MCF 10A (cell line): ENCODE measurements at regions not wholly inside any gene's neighbourhood (a gene's known extent, or its start where the extent isn't known, plus 50 kb on each side); places are given as distances from the start of the nearest gene placed in this dataset.

Experiments used
- BruUV-seq: library from RNA; stranded (reverse); fragments of 400-500 nt; replicated peaks from 2 replicates; lab custom pipeline; 2021; lab: Mats Ljungman, UMichigan
- CTCF ChIA-PET: fragments of 300-600 bp; sonication (Branson Sonifier 250); formaldehyde crosslinking; extraction: SDS; loops from one replicate; lab custom pipeline; 2021; ENCODE audit warnings: antibody characterized with exemption, inconsistent platforms; lab: Yijun Ruan, JAX
- POLR2A ChIA-PET: fragments of 300-600, 350-650 bp; sonication (Branson Sonifier 250); formaldehyde crosslinking; extraction: SDS; loops from one replicate; lab custom pipeline; 2020; ENCODE audit warnings: antibody characterized with exemption, inconsistent platforms; lab: Yijun Ruan, JAX
- DNase-seq: peaks from one replicate; pipeline ENCODE4 v3.0.0-alpha.2; 2018; ENCODE audit not compliant: unreplicated experiment
- H3K27ac Mint-ChIP-seq: one replicate; pipeline ENCODE4 v1.8.0; 2022; ENCODE audit warnings: mild to moderate bottlenecking, low read depth, mixed read lengths; ENCODE audit not compliant: unreplicated experiment
- H3K27me3 Mint-ChIP-seq: one replicate; pipeline ENCODE4 v1.8.0; 2022; ENCODE audit warnings: mixed read lengths; ENCODE audit not compliant: insufficient read depth, unreplicated experiment
- H3K36me3 Mint-ChIP-seq: one replicate; pipeline ENCODE4 v1.8.0; 2022; ENCODE audit warnings: mild to moderate bottlenecking, moderate library complexity, mixed read lengths; ENCODE audit not compliant: insufficient read depth, unreplicated experiment
- H3K4me1 Mint-ChIP-seq: one replicate; pipeline ENCODE4 v1.8.0; 2022; ENCODE audit warnings: mixed read lengths; ENCODE audit not compliant: insufficient read depth, unreplicated experiment
- H3K4me3 Mint-ChIP-seq: one replicate; pipeline ENCODE4 v1.8.0; 2022; ENCODE audit warnings: mild to moderate bottlenecking, moderate library complexity, mixed read lengths; ENCODE audit not compliant: unreplicated experiment
- H3K9me3 Mint-ChIP-seq: one replicate; pipeline ENCODE4 v1.8.0; 2022; ENCODE audit warnings: mixed read lengths; ENCODE audit not compliant: unreplicated experiment
- intact Hi-C: fragments of 100-400 bp; cut with micrococcal nuclease; formaldehyde crosslinking; loops from 2 replicates; pipeline ENCODE4 v1.14.1; 2022
- TF ChIP-seq, protein P1 (sequence below): fragments of 200-600 bp; IDR thresholded peaks from one replicate; pipeline ENCODE4 v1.8.0; 2022; ENCODE audit warnings: antibody characterized with exemption, mild to moderate bottlenecking; ENCODE audit not compliant: unreplicated experiment

DNA sequence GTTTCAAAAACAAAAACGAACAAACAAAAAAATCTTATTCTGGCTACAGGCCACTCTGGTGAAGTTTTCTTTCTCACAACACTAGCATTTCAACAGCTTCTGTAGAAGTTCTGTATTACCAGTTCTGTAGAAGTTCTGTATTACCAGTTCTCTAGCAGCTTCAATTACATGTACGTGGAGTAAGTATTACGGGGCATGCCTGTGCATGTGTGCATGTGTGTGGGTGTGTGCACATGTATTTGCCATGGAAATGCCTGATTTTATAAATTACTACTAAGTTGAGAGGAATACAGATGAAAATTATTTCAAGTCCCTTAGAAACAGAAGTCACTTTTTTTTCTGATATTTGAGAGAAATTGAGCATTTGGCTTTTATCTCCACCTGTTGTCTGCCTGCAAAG is 414.2 kb downstream of the FOXO1 start:
- peaks cover 9% of the 10 kb centered on the region for H3K9me3 Mint-ChIP-seq
- H3K4me3 Mint-ChIP-seq: no peak overlapping the region
- no peak for DNase-seq
- H3K27ac Mint-ChIP-seq: no peak overlapping the region
- CTCF ChIA-PET: interaction anchor here (1.0 to 1.3 kb wide), 2 partner anchors 12 to 87 kb away, joined by 4 read pairs; no protein-coding TSS in a partner anchor
- TF ChIP-seq, protein P1, sequence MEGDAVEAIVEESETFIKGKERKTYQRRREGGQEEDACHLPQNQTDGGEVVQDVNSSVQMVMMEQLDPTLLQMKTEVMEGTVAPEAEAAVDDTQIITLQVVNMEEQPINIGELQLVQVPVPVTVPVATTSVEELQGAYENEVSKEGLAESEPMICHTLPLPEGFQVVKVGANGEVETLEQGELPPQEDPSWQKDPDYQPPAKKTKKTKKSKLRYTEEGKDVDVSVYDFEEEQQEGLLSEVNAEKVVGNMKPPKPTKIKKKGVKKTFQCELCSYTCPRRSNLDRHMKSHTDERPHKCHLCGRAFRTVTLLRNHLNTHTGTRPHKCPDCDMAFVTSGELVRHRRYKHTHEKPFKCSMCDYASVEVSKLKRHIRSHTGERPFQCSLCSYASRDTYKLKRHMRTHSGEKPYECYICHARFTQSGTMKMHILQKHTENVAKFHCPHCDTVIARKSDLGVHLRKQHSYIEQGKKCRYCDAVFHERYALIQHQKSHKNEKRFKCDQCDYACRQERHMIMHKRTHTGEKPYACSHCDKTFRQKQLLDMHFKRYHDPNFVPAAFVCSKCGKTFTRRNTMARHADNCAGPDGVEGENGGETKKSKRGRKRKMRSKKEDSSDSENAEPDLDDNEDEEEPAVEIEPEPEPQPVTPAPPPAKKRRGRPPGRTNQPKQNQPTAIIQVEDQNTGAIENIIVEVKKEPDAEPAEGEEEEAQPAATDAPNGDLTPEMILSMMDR: no peak
- POLR2A ChIA-PET: interaction anchor here (1.2 to 1.6 kb wide), 2 partner anchors 11 to 20 kb away, joined by 3 to 9 read pairs; no protein-coding TSS in a partner anchor
- peaks cover 34% of the 10 kb centered on the region for H3K4me1 Mint-ChIP-seq
- peaks cover 4% of the 10 kb centered on the region for H3K36me3 Mint-ChIP-seq
- intact Hi-C loops: loop anchor here (10.0 kb wide), 1 partner anchor 63 kb away; no protein-coding TSS in a partner anchor
- no TSS peak for BruUV-seq
- no peaks in the 10 kb centered on the region for H3K27me3 Mint-ChIP-seq

DNA sequence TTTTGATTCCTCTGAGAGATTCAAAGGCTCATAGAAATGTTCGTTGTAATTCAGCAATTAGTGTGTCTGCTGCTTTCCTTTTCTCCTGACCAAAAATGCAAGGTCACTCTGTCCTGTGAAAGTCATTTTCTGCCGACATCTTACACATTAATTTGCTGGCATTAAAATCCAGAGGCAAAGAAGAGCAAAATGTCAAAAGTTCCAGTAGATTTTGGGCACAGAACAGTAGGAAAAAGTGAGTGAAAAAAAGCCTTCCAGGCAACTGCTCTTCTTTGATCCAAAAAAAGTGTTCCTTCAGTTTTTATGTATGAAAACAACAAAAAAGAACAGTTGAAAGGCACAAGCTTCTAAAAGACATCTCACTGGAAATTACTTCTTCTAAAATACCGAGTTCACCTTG is 413.8 kb downstream of the FOXO1 start:
- TF ChIP-seq, protein P1: no peak
- no peak overlapping the region for H3K4me3 Mint-ChIP-seq
- intact Hi-C loops: loop anchor here (10.0 kb wide), 1 partner anchor 62 kb away; no protein-coding TSS in a partner anchor
- no TSS peak for BruUV-seq
- no peak for DNase-seq
- ChIA-PET POLR2A (interaction anchor here (1.2 to 1.6 kb wide), 2 partner anchors 11 to 20 kb away, joined by 3 to 9 read pairs; no protein-coding TSS in a partner anchor), CTCF (interaction anchor here (0.8 to 1.0 kb wide), 2 partner anchors 16 to 87 kb away, joined by 4 read pairs; no protein-coding TSS in a partner anchor)
- peaks cover 4% of the 10 kb centered on the region for H3K36me3 Mint-ChIP-seq
- H3K9me3 Mint-ChIP-seq: peaks cover 9% of the 10 kb centered on the region
- no peak overlapping the region for H3K27ac Mint-ChIP-seq
- H3K27me3 Mint-ChIP-seq: no peaks in the 10 kb centered on the region
- peaks cover 30% of the 10 kb centered on the region for H3K4me1 Mint-ChIP-seq

DNA sequence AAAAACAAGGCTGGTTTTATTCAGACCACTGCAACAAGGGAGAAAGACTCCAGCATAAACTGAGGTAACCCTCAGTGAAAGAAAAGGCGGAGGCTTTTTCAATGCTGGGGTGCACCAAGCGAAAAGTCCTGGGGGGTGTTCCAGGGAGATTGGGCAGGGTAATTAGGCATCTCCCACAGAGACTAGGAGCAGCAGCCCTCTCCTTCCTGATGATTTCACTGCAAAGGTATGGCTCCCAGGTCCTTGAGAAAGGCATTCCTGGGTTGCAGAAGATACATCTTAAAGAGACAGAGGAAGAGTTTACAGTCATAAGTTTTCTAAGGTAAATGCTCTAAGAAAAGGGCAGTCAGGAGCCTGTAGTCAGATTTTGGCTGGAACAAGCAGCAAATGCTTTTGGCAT is 412.0 kb downstream of the FOXO1 start:
- no peaks in the 10 kb centered on the region for H3K9me3 Mint-ChIP-seq
- no peaks in the 10 kb centered on the region for H3K27me3 Mint-ChIP-seq
- POLR2A ChIA-PET: interaction anchor here (1.1 kb wide), 2 partner anchors 16 to 18 kb away, joined by 3 to 6 read pairs; no protein-coding TSS in a partner anchor
- no TSS peak for BruUV-seq
- no peak for DNase-seq
- H3K4me3 Mint-ChIP-seq: no peak overlapping the region
- TF ChIP-seq, protein P1: no peak
- peaks cover 4% of the 10 kb centered on the region for H3K36me3 Mint-ChIP-seq
- H3K27ac Mint-ChIP-seq: peak overlapping the region; percentile 52
- intact Hi-C loops: loop anchor here (10.0 kb wide), 1 partner anchor 60 kb away; no protein-coding TSS in a partner anchor
- peaks cover 23% of the 10 kb centered on the region for H3K4me1 Mint-ChIP-seq
- CTCF ChIA-PET: interaction anchor here (0.6 kb wide), 2 partner anchors 336 to 1268 kb away, joined by 3 read pairs; no protein-coding TSS in a partner anchor

DNA sequence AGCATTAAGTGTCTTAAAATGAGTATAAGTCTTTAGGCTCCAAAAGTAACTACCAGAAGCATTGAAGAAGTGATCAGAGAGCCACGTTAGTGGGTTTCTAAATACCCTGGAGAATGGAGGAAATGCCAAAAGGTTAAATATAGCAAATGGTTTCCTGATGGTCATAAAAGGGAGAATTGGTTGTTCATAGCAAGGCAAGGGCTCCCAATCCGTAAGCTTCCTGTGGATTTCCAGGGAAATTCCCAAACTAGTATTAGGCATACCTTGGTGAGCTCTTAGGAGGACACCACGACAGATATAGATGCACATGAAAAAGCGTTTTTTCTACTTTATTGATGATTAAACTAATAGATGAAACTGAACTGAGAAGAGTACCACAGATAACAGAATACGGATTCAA is 410.9 kb downstream of the FOXO1 start:
- ChIA-PET CTCF (interaction anchor here (0.7 to 1.2 kb wide), 3 partner anchors 22 to 313 kb away, joined by 3 to 4 read pairs (median 3); no protein-coding TSS in a partner anchor), POLR2A (interaction anchor here (1.4 kb wide), 1 partner anchor 17 kb away, joined by 6 read pairs; no protein-coding TSS in a partner anchor)
- Mint-ChIP-seq H3K27ac (no peak overlapping the region), H3K9me3 (no peaks in the 10 kb centered on the region), H3K27me3 (no peaks in the 10 kb centered on the region), H3K4me1 (peaks cover 29% of the 10 kb centered on the region), H3K4me3 (no peak overlapping the region), H3K36me3 (peaks cover 4% of the 10 kb centered on the region)
- intact Hi-C loops: loop anchor here (10.0 kb wide), 1 partner anchor 59 kb away; no protein-coding TSS in a partner anchor
- DNase-seq: no peak
- BruUV-seq: no TSS peak
- TF ChIP-seq, protein P1: no peak
